Panc1 (cell line): ENCODE measurements at regions not wholly inside any gene's neighbourhood (a gene's known extent, or its start where the extent isn't known, plus 50 kb on each side); places are given as distances from the start of the nearest gene placed in this dataset.

Experiments used
- POLR2AphosphoS5 ChIP-seq: IDR thresholded peaks from 2 replicates; pipeline ENCODE4 v1.6.1; 2012; ENCODE audit warnings: mild to moderate bottlenecking, low read depth, low read length, moderate library complexity
- REST ChIP-seq, 2 experiments: IDR thresholded peaks; 2 replicates each; pipeline ENCODE4 v1.6.1; 2011 to 2012; ENCODE audit warnings: low read depth in 2 of 2, control low read depth in 1 of 2, low read length in 1 of 2, mild to moderate bottlenecking in 1 of 2, moderate library complexity in 1 of 2; ENCODE audit not compliant: insufficient read depth in 1 of 2
- TF ChIP-seq, protein P1 (sequence below): fragments of 450-650 bp; IDR thresholded peaks from 2 replicates; pipeline ENCODE4 v1.5.1; 2017; ENCODE audit warnings: mild to moderate bottlenecking

- TF ChIP-seq, protein P1, sequence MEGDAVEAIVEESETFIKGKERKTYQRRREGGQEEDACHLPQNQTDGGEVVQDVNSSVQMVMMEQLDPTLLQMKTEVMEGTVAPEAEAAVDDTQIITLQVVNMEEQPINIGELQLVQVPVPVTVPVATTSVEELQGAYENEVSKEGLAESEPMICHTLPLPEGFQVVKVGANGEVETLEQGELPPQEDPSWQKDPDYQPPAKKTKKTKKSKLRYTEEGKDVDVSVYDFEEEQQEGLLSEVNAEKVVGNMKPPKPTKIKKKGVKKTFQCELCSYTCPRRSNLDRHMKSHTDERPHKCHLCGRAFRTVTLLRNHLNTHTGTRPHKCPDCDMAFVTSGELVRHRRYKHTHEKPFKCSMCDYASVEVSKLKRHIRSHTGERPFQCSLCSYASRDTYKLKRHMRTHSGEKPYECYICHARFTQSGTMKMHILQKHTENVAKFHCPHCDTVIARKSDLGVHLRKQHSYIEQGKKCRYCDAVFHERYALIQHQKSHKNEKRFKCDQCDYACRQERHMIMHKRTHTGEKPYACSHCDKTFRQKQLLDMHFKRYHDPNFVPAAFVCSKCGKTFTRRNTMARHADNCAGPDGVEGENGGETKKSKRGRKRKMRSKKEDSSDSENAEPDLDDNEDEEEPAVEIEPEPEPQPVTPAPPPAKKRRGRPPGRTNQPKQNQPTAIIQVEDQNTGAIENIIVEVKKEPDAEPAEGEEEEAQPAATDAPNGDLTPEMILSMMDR: no peak
- TF ChIP-seq POLR2AphosphoS5: no peak
- no peak for TF ChIP-seq REST (IDR thresholded peaks at IDR 0.05; ENCODE audit: insufficient read depth in 1 of 2, low read depth in 2 of 2, low read length in 1 of 2)
Observed at GRCh38 chr21:24852610-24853195, 754.6 kb downstream of the MRPL39 start.
